ENCODE measurements at regions not wholly inside any gene's neighbourhood (a gene's known extent, or its start where the extent isn't known, plus 50 kb on each side); places are given as distances from the start of the nearest gene placed in this dataset.

DNA sequence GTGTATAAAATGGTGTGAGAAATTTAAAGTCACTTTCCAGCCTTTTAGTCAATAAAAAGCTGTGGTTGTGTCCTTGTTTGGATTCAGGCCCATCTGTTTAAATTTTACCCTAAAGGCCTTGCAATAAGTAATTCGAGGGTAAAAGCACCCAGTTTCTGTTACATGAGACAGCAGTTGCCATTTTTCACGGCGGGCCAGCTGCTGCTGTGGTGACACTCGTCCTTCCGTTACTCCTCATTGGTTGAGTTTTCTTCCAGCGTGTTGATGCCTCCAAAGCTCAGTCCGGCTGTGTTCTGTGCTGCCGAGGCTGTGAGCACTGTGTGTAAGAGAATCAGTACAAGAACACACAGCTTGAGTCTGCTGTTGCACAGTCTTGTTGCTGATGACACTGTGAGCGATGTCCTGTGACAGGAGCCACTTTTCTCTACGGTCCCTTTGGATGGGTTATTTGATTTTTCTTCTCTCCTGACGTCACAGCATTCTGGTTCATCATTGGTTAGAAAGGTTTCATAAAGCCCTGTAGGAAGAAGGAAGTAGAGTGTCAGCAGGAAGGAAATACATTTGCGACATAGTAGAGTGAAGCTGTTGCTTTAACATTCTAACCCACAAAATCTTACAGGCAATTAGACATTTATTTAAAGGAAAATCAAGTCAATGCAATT, 602.5 kb upstream of the ARGLU1 start:
- no peak overlapping the region for H3K27ac ChIP-seq
- TF ChIP-seq, protein P1, sequence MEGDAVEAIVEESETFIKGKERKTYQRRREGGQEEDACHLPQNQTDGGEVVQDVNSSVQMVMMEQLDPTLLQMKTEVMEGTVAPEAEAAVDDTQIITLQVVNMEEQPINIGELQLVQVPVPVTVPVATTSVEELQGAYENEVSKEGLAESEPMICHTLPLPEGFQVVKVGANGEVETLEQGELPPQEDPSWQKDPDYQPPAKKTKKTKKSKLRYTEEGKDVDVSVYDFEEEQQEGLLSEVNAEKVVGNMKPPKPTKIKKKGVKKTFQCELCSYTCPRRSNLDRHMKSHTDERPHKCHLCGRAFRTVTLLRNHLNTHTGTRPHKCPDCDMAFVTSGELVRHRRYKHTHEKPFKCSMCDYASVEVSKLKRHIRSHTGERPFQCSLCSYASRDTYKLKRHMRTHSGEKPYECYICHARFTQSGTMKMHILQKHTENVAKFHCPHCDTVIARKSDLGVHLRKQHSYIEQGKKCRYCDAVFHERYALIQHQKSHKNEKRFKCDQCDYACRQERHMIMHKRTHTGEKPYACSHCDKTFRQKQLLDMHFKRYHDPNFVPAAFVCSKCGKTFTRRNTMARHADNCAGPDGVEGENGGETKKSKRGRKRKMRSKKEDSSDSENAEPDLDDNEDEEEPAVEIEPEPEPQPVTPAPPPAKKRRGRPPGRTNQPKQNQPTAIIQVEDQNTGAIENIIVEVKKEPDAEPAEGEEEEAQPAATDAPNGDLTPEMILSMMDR (conservative IDR thresholded peaks at IDR 0.05) = no peak
- no peak for TF ChIP-seq ZFX (IDR thresholded peaks at IDR 0.05)

DNA sequence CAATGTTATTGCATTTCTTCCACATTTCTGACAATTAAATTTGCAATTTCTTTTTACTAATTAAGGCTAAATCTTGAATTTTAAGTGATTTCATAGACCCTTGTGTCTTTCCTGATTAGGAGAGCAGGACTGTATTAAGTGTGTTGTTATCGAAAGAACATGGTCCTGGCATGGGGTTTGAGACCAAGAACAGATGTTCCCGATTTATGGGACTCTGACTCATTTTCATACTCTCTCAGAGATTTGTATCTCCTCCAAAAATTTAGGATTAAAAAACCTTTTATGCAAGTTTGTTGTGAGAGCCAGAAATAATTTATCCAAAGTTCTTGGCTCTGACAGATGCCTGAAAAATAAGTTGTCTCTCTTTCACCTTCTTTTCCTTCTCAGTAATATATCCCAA, 589.3 kb upstream of the ARGLU1 start:
- no peak overlapping the region for H3K27ac ChIP-seq
- TF ChIP-seq, protein P1 (conservative IDR thresholded peaks at IDR 0.05) = no peak
- no peak for TF ChIP-seq ZFX (IDR thresholded peaks at IDR 0.05)

DNA sequence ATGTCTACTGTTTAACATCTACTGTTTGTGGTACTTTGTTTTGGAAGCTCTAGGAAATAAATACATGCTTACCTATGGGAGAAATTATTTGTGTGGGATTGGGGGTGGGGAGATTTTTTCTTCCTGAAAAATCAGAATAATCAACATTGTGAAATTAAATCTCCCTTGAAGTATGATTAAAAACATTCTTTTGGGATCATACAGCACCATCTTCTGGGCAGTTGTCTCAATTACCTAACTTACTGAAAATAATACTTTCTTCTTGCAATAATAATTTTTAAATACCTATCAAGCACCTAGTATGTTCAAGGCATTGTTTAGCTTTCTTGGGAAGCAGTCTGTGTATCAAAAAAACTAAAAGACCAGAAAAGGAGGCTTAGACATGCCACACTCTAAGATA, 576.5 kb upstream of the ARGLU1 start:
- no peak for TF ChIP-seq ZFX (IDR thresholded peaks at IDR 0.05)
- TF ChIP-seq, protein P1 (conservative IDR thresholded peaks at IDR 0.05) = peak; percentile 43

DNA sequence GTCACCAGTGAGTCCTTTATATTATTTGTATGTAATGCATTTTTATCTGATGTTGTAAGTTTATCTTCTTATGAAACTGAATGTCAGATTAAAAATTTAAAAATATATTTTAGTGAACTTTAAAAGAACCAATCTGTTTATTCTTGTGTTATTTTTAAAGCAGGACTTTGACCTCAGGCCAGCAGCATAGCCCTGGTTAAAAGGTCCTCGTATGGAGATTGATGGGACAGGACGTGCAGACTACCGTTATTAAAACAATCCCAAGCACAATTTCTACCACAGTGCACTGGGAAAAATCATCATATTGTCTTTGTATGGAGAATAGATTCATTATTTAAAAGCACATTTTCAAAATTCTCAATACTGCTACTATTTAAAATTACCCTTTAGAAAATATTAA, 573.8 kb upstream of the ARGLU1 start:
- H3K27ac ChIP-seq = no peak overlapping the region
- no peak for TF ChIP-seq ZFX (IDR thresholded peaks at IDR 0.05)
- TF ChIP-seq, protein P1 (conservative IDR thresholded peaks at IDR 0.05) = no peak

More for the DNA sequence above, 576.5 kb upstream of the ARGLU1 start:
- no peak overlapping the region for H3K27ac ChIP-seq

DNA sequence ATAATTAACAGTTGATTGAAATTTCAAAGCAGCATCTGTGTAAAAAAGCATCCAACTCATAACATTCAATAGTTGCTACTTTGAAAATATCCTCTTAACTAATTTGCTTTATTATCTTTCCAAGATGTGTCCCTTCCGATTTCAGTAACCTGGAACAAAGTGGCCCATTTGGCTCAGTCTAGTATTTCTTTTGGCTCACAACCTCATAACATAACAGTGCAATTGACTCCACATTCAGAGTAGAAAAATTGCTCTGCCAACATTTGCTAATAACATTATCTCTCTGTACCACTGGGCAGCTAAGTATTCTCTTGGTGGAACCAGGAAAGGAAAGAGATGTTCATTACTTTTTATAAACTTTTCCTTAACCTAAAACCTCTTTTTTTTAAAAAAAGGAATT, 571.1 kb upstream of the ARGLU1 start:
- no peak overlapping the region for H3K27ac ChIP-seq
- TF ChIP-seq, protein P1 (conservative IDR thresholded peaks at IDR 0.05) = no peak
- no peak for TF ChIP-seq ZFX (IDR thresholded peaks at IDR 0.05)

DNA sequence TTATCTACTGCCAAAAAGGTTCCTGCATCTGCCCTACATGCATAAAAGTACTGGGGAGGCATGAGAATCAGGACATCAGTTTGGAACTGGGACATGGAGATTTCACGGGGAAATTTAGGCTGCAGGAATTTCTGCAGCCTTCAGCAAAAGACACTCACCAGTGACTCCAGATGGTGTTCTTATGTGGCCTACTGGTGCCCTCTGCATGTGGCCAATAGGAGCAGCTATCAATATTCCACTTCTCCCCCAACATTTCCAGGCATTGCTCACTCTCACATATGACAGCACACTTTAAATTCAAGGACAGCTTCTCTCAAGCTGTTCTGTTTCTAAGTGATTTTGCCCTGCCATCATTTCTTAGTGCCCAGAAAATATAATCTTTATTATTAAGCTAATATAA, 570.5 kb upstream of the ARGLU1 start:
- TF ChIP-seq, protein P1 (conservative IDR thresholded peaks at IDR 0.05) = peak; percentile 35
- no peak for TF ChIP-seq ZFX (IDR thresholded peaks at IDR 0.05)
- H3K27ac ChIP-seq = no peak overlapping the region

DNA sequence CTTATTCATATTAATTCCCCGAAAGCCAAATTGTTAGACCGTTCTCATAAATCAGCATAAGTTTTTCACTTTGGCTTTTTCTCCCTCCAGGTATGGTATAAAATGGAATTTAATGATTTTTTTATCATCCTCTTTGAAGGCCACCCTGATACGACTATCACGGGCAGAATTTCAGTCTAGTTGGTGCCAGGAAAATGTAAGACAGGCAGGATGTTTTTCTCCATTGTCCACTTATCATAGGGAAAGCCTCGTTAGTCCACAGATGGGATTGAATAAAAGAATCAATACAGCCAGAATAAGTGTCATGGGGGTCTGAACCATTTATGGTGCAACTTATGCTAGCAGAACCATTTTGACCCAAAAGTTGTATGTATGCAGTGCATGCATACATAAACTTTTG, 566.0 kb upstream of the ARGLU1 start:
- TF ChIP-seq, protein P1 (conservative IDR thresholded peaks at IDR 0.05) = no peak
- no peak for TF ChIP-seq ZFX (IDR thresholded peaks at IDR 0.05)
- H3K27ac ChIP-seq = no peak overlapping the region

Data from C4-2B (cell line).